ENCODE measurements at regions not wholly inside any gene's neighbourhood (a gene's known extent, or its start where the extent isn't known, plus 50 kb on each side); places are given as distances from the start of the nearest gene placed in this dataset.

DNA sequence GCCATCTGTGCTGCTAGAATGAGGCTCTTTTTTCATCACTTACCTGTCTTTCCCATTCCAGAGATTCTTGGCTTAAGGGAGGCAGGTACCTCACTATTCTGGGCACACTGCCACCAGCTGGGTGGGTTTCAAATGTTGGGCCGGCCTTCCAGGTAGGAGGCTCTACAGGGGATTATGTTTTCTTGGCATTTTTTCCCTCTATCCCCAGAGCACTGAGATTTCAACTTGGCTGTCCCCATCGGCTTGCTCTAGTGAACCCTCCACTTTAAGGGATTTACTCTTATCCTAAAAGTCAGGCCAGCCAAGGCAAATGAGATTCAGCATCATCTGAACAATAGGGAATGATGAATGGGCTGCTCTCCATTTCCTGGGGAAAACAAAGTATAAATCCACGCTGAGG is 710.1 kb upstream of the CELF2 start:
- no peak for DNase-seq (ENCODE audit: low read depth)
- TF ChIP-seq, protein P1, sequence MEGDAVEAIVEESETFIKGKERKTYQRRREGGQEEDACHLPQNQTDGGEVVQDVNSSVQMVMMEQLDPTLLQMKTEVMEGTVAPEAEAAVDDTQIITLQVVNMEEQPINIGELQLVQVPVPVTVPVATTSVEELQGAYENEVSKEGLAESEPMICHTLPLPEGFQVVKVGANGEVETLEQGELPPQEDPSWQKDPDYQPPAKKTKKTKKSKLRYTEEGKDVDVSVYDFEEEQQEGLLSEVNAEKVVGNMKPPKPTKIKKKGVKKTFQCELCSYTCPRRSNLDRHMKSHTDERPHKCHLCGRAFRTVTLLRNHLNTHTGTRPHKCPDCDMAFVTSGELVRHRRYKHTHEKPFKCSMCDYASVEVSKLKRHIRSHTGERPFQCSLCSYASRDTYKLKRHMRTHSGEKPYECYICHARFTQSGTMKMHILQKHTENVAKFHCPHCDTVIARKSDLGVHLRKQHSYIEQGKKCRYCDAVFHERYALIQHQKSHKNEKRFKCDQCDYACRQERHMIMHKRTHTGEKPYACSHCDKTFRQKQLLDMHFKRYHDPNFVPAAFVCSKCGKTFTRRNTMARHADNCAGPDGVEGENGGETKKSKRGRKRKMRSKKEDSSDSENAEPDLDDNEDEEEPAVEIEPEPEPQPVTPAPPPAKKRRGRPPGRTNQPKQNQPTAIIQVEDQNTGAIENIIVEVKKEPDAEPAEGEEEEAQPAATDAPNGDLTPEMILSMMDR (IDR thresholded peaks at IDR 0.05; ENCODE audit: insufficient read depth, low read depth, low read length), result no peak
- no peak overlapping the region for H3K4me3 ChIP-seq (ENCODE audit: low read depth, low read length)

DNA sequence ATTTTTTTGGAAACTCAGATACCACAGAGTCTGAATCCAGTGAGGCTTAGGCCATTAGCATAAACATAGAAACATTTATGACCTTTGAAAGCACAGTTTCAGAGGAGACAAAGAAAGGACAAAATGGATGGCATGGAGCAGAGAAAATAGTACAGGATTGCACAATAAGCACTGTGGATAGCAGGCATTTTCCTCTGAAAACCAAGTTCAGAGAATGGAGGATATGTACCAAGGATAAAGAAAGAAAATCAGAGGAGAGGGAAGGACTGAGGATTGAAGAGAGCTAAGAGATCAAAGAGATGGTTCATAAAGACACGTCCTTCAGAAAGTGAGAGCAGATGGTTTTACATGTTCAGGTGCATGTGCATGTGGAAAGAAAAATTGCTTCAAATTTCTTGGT is 707.2 kb upstream of the CELF2 start:
- DNase-seq (ENCODE audit: low read depth), result no peak
- H3K4me3 ChIP-seq (ENCODE audit: low read depth, low read length), result no peak overlapping the region
- TF ChIP-seq, protein P1 (IDR thresholded peaks at IDR 0.05; ENCODE audit: insufficient read depth, low read depth, low read length), result no peak

DNA sequence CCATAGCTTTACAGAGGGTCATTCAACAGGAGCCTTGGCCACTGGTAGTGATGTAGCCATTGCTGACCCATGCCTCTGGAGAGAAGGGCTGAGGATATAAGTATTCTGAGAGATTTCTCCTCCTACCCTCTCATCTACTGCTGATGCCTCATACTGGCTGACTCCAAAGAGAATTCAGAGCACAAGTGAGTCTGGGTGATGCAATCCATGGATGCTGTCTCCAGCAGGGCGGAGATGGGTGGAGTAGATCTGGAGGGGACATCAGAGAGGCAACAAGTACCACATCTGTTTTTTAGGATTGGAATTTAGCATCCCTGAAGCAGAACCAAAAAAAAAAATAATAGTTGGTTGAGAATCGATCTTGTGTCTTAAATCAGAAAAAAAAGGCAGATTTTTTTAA is 705.7 kb upstream of the CELF2 start:
- no peak overlapping the region for H3K4me3 ChIP-seq (ENCODE audit: low read depth, low read length)
- TF ChIP-seq, protein P1 (IDR thresholded peaks at IDR 0.05; ENCODE audit: insufficient read depth, low read depth, low read length), result no peak
- no peak for DNase-seq (ENCODE audit: low read depth)

DNA sequence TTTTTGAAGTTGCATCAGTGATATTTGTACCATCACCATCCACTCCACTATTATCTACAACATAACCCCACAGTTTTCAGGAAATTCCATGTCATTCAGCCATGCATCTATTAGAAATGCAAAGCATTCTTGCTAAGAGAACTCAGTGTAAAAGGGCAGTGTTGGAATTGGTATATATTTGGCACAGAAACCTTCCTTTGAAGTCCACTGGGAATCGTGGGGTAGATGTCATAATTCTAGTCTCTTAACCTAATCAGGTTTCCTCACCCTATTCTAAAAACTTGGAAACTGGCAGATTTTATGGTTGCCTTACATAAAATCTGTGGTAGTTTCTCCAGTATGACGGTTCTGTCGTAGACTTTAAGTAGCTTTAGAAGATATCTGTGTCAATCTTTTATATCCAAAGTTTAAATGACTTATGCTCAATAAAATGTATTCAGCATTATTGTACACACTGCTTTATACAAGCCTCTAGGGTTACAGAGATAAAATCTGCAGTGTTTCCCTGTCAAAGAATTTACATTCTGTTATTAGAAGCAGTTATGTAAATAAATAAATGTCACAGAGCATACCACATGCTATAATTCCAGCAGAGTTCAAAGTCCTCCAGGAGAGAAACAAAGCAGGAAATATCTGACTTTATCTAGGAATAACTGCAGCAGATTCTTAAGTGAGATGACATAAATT is 704.4 kb upstream of the CELF2 start:
- DNase-seq (ENCODE audit: low read depth), result peak; percentile 21
- TF ChIP-seq, protein P1 (IDR thresholded peaks at IDR 0.05; ENCODE audit: insufficient read depth, low read depth, low read length), result no peak
- H3K4me3 ChIP-seq (ENCODE audit: low read depth, low read length), result no peak overlapping the region

DNA sequence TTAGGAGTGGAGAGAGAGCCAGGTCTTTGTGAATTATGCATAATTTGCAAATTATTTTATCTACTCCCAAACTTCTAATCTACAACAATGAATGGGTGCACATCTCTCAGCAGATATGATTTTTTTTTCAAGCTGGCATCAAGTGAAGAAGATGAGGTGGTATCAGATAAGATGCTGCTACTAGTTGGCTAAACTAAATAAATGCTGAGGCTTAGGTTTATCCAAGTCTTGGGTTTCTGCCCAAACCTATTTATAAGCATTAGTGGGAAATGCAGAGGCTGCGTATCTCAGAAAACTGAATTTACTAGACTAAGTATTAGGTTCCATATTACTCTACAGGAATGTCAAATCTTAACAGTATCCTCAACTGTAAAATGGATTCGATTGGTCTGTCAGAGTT is 703.0 kb upstream of the CELF2 start:
- no peak overlapping the region for H3K4me3 ChIP-seq (ENCODE audit: low read depth, low read length)
- DNase-seq (ENCODE audit: low read depth), result no peak

DNA sequence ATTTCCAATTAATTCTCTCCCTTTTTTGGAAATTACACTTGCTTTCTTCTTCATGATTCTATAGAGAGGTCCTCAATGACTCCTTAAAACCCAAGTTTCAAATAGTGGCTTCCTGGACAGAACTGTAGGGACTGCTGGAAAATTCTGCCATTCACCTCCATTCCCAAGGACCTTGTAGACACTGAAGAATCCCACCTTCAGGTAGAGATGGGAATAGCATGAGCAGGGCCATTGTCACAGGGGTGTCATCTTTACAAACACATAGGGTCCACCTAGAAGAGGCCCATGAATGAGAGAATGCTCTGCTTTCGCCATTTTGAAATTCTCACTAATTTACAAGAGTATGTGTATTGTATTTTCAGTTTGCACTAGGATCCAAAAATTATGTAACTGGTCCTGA is 701.7 kb upstream of the CELF2 start:
- no peak for DNase-seq (ENCODE audit: low read depth)

More for the DNA sequence above, 703.0 kb upstream of the CELF2 start:
- TF ChIP-seq, protein P1 (IDR thresholded peaks at IDR 0.05; ENCODE audit: insufficient read depth, low read depth, low read length), result no peak

More for the DNA sequence above, 701.7 kb upstream of the CELF2 start:
- H3K4me3 ChIP-seq (ENCODE audit: low read depth, low read length), result no peak overlapping the region
- TF ChIP-seq, protein P1 (IDR thresholded peaks at IDR 0.05; ENCODE audit: insufficient read depth, low read depth, low read length), result no peak
